Heart right ventricle (tissue), 16 donors: ENCODE measurements at regions not wholly inside any gene's neighbourhood (a gene's known extent, or its start where the extent isn't known, plus 50 kb on each side); places are given as distances from the start of the nearest gene placed in this dataset.

Experiments used
- ATAC-seq, 8 donors: fragments of 200-7000 bp; cut with Tn5 transposase; one replicate each; pipeline ENCODE4 v1.9.1; 2020; ENCODE audit warnings: mild to moderate bottlenecking in 8 of 8, moderate library complexity in 8 of 8, moderate number of reproducible peaks in 1 of 8
- DNase-seq, 2 donors: peaks; one replicate each; pipeline ENCODE4 v3.0.0-alpha.2; 2020
- H3K27ac ChIP-seq, 10 donors: fragments of 200-600 bp; sonication (generic) in 2 of 10; one replicate each; pipeline versions ENCODE4 v1.5.0 to v1.8.0; 2020 to 2022; ENCODE audit warnings: mild to moderate bottlenecking in 3 of 10
- H3K27me3 ChIP-seq, 7 donors: fragments of 200-600 bp; one replicate each; pipeline ENCODE4 v1.8.0; 2021 to 2022; ENCODE audit warnings: mild to moderate bottlenecking in 2 of 7
- H3K36me3 ChIP-seq, 9 donors: fragments of 200-600 bp; sonication (generic) in 1 of 9; one replicate each; pipeline versions ENCODE4 v1.5.0 to v1.8.0; 2020 to 2022; ENCODE audit warnings: mild to moderate bottlenecking in 2 of 9
- H3K4me1 ChIP-seq, 9 donors: fragments of 200-600 bp; sonication (generic) in 1 of 9; one replicate each; pipeline versions ENCODE4 v1.5.0 to v1.8.0; 2020 to 2022; ENCODE audit warnings: mild to moderate bottlenecking in 4 of 9
- H3K4me3 ChIP-seq, 10 donors: fragments of 200-600 bp; sonication (generic) in 2 of 10; one replicate each; pipeline versions ENCODE4 v1.5.0 to v1.8.0; 2020 to 2022; ENCODE audit warnings: mild to moderate bottlenecking in 7 of 10, moderate library complexity in 2 of 10
- H3K9me3 ChIP-seq, 11 donors: fragments of 200-600 bp in 10 of 11; sonication (generic) in 2 of 11; one replicate each; pipeline versions ENCODE4 v1.5.0 to v1.8.0; 2013 to 2022; ENCODE audit warnings: mild to moderate bottlenecking in 2 of 11, control low read depth in 1 of 11, moderate library complexity in 1 of 11
- WGBS, 2 donors: extraction: QIAGEN DNeasy Blood & Tissue Kit; methylation state at CpG; one replicate each; pipeline ENCODE4 v1.1.7; 2013; ENCODE audit warnings: inconsistent platforms in 1 of 2; 5-methylcytosine and 5-hydroxymethylcytosine counted together
- intact Hi-C, 10 donors: fragments of 100-400 bp; cut with DNase I; formaldehyde crosslinking; loops; one replicate each; pipeline versions ENCODE4 v1.11.1 to v1.14.2; 2022
- TF ChIP-seq, protein P1 (sequence below), 9 donors: fragments of 200-600 bp; sonication (generic) in 2 of 9; IDR thresholded peaks; one replicate each; pipeline versions ENCODE4 v1.5.0 to v1.8.0; 2021 to 2022; ENCODE audit warnings: antibody characterized with exemption in 9 of 9, mild to moderate bottlenecking in 5 of 9, moderate library complexity in 1 of 9
- donor health status: Arrhythmogenic right ventricular cardiomyopathy.
- donor health status: ischemic (EF 13 %, LVEDD 7.1; RV severe dilation, severe dysfunction).
- donor health status: healthy with polysubstance abuse.
- donor health status: DM: no; HTN: yes; CAD: no.
- donor health status: DM: no; HTN: no; CAD: no.
- donor health status: ischemic (EF 25% LVEDD 6.9; RV normal size, moderate dysfunction).
- donor health status: ischemic (EF 25% LVEDD 5.7; RV mildly dilated, moderate dysfunction).
- donor health status: healthy.
- donor health status: DM: yes; HTN: yes; CAD: no.
- donor health status: Ischemic cardiomyopathy.
- donor health status: ischemic (EF 35%, LVEDD 5.7; RV mildly dilated, moderate dysfunction).
- donor health status: nonischemic (EF 11% LVEDD 7.7; RV severe dilation, severe dysfunction).
- donor health status: DM: yes; HTN: yes; CAD: no.
- donor health status: PGD.
- donor health status: ischemic (EF 29% LVEDD 5.4; RV normal size, mild dysfunction).
- donor health status: nonischemic (EF 23%, LVEDD 6.1; RV moderate dilation, normal function).

DNA sequence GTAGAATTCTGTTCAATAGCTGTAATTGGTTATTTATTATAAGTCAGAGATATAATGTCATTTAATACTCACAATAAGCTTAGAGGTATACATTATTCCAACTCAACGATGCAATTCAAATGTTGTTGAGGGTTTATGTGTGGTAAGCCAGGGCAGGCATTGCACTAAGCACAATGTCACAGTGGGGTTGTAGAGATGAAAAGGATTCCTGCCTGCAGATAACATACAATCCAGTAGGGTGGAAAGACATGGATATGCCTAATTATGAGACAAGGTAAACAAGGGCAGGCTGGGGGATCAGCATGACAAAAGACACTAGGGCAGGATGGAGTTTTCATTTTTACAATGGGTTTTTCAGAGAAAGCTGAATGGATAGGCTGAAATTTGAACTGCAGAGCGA is 98.7 kb upstream of the PALM2AKAP2 start:
- intact Hi-C loops, result no loop called here
- Histone ChIP-seq H3K27me3 (no peaks in the 10 kb centered on the region), H3K4me3 (no peak overlapping the region), H3K27ac (no peak overlapping the region), H3K9me3 (peaks cover 0 to 3% (median 0%) of the 10 kb centered on the region in 11 donors), H3K36me3 (no peaks in the 10 kb centered on the region), H3K4me1 (no peaks in the 10 kb centered on the region)
- TF ChIP-seq, protein P1, sequence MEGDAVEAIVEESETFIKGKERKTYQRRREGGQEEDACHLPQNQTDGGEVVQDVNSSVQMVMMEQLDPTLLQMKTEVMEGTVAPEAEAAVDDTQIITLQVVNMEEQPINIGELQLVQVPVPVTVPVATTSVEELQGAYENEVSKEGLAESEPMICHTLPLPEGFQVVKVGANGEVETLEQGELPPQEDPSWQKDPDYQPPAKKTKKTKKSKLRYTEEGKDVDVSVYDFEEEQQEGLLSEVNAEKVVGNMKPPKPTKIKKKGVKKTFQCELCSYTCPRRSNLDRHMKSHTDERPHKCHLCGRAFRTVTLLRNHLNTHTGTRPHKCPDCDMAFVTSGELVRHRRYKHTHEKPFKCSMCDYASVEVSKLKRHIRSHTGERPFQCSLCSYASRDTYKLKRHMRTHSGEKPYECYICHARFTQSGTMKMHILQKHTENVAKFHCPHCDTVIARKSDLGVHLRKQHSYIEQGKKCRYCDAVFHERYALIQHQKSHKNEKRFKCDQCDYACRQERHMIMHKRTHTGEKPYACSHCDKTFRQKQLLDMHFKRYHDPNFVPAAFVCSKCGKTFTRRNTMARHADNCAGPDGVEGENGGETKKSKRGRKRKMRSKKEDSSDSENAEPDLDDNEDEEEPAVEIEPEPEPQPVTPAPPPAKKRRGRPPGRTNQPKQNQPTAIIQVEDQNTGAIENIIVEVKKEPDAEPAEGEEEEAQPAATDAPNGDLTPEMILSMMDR (IDR thresholded peaks at IDR 0.05), result no peak
- DNase-seq, result no peak
- 77 to 84% methylated on average over 2 of the region's 2 CpGs for WGBS, 2 donors
- ATAC-seq, result no peak

DNA sequence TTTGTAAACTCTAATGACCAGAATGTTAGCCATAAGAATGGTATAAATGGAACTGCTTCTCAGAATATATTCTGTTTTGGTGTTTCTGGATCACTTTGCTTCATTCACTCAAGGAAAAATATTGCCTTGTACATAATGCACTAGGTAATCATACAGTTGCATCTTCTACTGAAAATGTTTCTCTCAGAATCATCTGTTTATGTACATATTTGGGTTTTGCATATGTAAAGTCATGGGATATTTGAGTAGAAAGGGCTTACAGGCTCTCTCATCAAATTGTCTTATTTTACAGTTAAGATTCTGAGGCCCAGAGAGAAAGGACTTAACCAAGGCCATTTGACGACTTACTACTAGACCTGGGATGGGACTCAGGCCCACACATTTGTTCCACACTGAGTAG is 97.8 kb upstream of the PALM2AKAP2 start:
- no peak overlapping the region for H3K27ac ChIP-seq
- TF ChIP-seq, protein P1 (IDR thresholded peaks at IDR 0.05), result no peak
- H3K9me3 ChIP-seq, result peaks cover 0 to 10% (median 0%) of the 10 kb centered on the region in 11 donors
- H3K4me3 ChIP-seq, result no peak overlapping the region
- intact Hi-C loops, result no loop called here
- H3K27me3 ChIP-seq, result no peaks in the 10 kb centered on the region
- no peaks in the 10 kb centered on the region for H3K4me1 ChIP-seq
- H3K36me3 ChIP-seq, result no peaks in the 10 kb centered on the region
- 91 to 95% methylated on average over 1 of the region's 1 CpG for WGBS, 2 donors
- no peak for ATAC-seq
- DNase-seq, result no peak

DNA sequence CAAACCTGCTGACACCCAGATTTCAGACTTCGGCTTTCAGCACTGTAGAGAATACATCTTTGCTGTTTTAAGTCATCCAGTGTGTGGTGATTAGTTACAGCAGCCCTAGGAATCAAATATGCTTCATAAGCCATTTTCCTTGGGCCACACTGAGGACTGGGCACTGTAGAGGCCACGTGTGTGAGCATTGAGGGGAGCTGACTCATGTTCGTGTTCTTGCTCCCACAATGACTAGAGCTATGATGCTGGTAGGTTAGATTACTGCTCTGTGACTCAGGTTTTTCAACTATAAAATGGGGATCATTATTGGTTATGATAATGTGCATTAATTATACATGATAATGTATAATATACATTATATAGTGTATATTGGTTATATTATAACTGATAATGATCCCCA is 96.5 kb upstream of the PALM2AKAP2 start:
- no peak overlapping the region for H3K27ac ChIP-seq
- no peaks in the 10 kb centered on the region for H3K4me1 ChIP-seq
- intact Hi-C loops, result no loop called here
- no peak overlapping the region for H3K4me3 ChIP-seq
- H3K9me3 ChIP-seq, result peaks cover 0 to 11% (median 0%) of the 10 kb centered on the region in 11 donors
- TF ChIP-seq, protein P1 (IDR thresholded peaks at IDR 0.05), result no peak
- H3K36me3 ChIP-seq, result no peaks in the 10 kb centered on the region
- no peak for ATAC-seq
- no peaks in the 10 kb centered on the region for H3K27me3 ChIP-seq
- no peak for DNase-seq
- 80 to 87% methylated on average over 3 of the region's 3 CpGs for WGBS, 2 donors

DNA sequence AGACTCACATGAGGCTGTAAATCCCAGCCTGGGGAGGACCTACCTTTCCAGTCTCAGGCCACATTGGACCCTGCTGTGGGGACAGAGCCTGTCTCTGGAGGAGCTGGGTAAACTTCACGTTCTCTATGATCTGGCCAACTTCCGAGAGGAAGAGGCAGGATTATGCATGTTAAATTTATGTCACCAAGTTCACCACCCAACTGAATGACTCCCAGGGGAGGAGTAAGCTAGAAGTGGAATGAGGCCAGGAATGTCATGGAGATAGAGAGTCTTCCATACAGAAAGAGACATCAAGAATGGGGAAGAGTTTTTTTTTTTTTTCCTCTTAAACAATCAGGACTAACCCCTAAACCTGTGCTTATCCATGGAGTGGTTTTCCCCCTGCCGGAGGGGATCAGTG is 90.3 kb upstream of the PALM2AKAP2 start:
- peak in 1 of 8 donors; percentile 38 for ATAC-seq
- Histone ChIP-seq H3K27me3 (no peaks in the 10 kb centered on the region), H3K27ac (no peak overlapping the region), H3K4me3 (no peak overlapping the region), H3K36me3 (no peaks in the 10 kb centered on the region), H3K4me1 (no peaks in the 10 kb centered on the region), H3K9me3 (peaks cover 0 to 11% (median 0%) of the 10 kb centered on the region in 11 donors)
- intact Hi-C loops, result no loop called here
- DNase-seq, result no peak
- WGBS, 2 donors, result 69 to 74% methylated on average over 3 of the region's 3 CpGs
- TF ChIP-seq, protein P1 (IDR thresholded peaks at IDR 0.05), result no peak
